ENCODE measurements at regions not wholly inside any gene's neighbourhood (a gene's known extent, or its start where the extent isn't known, plus 50 kb on each side); places are given as distances from the start of the nearest gene placed in this dataset.

GRCh38 chr20:63124092-63124781 is 91.7 kb downstream of the YTHDF1 start:
- no peak for TF ChIP-seq CEBPB (IDR thresholded peaks at IDR 0.05)
- TF ChIP-seq NFIC (IDR thresholded peaks at IDR 0.05): no peak
- no peak for TF ChIP-seq EGR1 (IDR thresholded peaks at IDR 0.05)
- TF ChIP-seq CREB1 (IDR thresholded peaks at IDR 0.05; ENCODE audit: low read depth): no peak
